Cardiac muscle cell (in vitro differentiated cells and primary cell): ENCODE measurements at regions not wholly inside any gene's neighbourhood (a gene's known extent, or its start where the extent isn't known, plus 50 kb on each side); places are given as distances from the start of the nearest gene placed in this dataset.
A peak's percentile ranks its signal among the peaks of the same experiment; 100 is the strongest.

Experiments
- DNase-seq, 2 donors: peaks; one replicate each; pipeline versions ENCODE4 v3.0.0 to v3.0.0-alpha.2; 2010 to 2017; ENCODE audit warnings: low read depth in 1 of 2, low spot score in 1 of 2
- H3K27ac ChIP-seq: fragments of 200-600 bp; sonication (generic); 2 replicates; pipeline ENCODE4 v1.5.1; 2016
- H3K27me3 ChIP-seq: fragments of 200-600 bp; sonication (generic); 2 replicates; pipeline ENCODE4 v1.6.0; 2016; ENCODE audit warnings: control low read depth
- H3K36me3 ChIP-seq: fragments of 200-600 bp; sonication (generic); 2 replicates; pipeline ENCODE4 v1.5.1; 2016; ENCODE audit warnings: control low read depth
- H3K4me1 ChIP-seq: fragments of 200-600 bp; sonication (generic); 2 replicates; pipeline ENCODE4 v1.8.1; 2017; ENCODE audit warnings: low read depth, mild to moderate bottlenecking, mixed run types
- H3K4me3 ChIP-seq: fragments of 200-600 bp; sonication (generic); 2 replicates; pipeline ENCODE4 v1.5.1; 2016; ENCODE audit warnings: mild to moderate bottlenecking
- H3K9me3 ChIP-seq: fragments of 200-600 bp; sonication (generic); 2 replicates; pipeline ENCODE4 v1.5.1; 2017; ENCODE audit warnings: low read depth, mild to moderate bottlenecking, control low read depth
- TF ChIP-seq, protein P1 (sequence below): IDR thresholded peaks from 2 replicates; pipeline ENCODE4 v1.5.1; 2012; ENCODE audit warnings: low read depth, mild to moderate bottlenecking, low read length

DNA sequence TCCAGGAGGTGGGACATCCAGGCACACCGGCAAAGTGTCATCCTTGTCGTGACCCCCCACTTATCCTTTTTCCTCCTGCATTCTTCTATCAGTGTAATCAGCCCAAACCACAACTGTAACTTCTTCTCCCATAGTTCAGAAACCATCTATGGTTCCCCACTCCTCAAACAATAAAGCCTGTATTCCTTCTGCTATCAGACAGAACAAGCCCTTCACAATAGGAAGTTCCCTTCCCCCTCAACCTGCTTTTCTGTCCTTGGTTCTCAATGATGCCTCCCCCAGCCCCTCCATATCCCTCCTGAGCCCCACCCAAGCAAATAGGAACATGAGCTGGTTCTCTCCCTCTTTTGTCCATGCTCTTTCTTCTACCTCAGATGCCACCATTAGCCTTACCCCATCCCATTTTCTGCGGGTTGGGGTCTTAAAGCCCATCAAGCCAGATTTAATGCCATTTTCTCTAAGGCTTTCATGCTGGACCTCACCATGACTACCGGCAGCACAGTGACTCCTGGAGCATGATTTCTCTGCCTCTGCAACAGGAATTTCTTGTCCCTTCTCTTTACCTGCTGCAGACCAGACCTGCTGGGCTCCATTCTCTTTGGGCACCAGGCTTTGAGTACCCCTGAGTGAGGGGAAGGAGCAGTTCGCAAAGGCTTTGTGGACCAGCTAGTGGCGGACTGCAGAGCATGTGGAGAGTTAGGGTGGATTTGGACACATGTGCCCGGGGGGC lies 92.8 kb upstream of the PAX2 start:
- Histone ChIP-seq H3K36me3 (no peaks in the 10 kb centered on the region), H3K4me3 (no peak overlapping the region), H3K27me3 (peaks cover 57% of the 10 kb centered on the region), H3K27ac (no peak overlapping the region), H3K4me1 (no peaks in the 10 kb centered on the region), H3K9me3 (no peaks in the 10 kb centered on the region)
- no peak for DNase-seq
- TF ChIP-seq, protein P1, sequence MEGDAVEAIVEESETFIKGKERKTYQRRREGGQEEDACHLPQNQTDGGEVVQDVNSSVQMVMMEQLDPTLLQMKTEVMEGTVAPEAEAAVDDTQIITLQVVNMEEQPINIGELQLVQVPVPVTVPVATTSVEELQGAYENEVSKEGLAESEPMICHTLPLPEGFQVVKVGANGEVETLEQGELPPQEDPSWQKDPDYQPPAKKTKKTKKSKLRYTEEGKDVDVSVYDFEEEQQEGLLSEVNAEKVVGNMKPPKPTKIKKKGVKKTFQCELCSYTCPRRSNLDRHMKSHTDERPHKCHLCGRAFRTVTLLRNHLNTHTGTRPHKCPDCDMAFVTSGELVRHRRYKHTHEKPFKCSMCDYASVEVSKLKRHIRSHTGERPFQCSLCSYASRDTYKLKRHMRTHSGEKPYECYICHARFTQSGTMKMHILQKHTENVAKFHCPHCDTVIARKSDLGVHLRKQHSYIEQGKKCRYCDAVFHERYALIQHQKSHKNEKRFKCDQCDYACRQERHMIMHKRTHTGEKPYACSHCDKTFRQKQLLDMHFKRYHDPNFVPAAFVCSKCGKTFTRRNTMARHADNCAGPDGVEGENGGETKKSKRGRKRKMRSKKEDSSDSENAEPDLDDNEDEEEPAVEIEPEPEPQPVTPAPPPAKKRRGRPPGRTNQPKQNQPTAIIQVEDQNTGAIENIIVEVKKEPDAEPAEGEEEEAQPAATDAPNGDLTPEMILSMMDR, result no peak

DNA sequence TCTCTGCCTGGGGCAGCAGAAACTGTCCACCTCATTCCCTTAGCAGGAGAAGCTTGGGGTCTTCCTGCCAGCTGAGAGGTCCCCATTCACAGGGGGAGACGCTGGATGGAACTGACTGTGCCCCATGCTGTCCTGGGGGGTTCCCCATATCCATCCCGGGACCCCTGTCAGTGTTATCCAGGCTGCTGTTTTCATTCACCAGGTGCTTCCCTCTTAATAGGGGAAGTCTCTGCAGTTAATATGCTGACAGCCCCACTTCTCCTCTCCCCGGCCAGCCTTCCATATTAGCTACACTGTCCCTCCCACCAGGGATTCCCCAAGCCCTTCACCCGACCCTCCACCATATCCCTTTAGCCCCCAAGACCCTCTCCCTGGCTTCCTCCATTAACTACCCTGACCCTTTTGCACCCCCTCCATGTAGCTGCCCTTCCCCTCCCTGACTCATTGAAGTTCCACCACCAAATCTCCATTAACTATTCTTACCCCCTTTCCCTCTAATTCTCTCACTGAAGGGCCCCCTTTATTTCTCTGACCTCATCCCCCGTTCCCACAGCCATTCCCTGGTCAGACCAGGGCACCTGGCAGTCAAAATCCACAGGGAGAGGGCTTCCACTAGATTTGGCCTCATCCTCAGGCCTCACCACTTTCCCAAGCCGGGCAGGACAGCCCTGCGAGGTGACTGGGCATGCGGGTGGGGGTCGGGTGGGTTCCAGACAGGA lies 92.0 kb upstream of the PAX2 start:
- DNase-seq, result no peak
- H3K9me3 ChIP-seq, result no peaks in the 10 kb centered on the region
- H3K4me3 ChIP-seq, result peak overlapping the region; percentile 21
- TF ChIP-seq, protein P1, result no peak
- no peaks in the 10 kb centered on the region for H3K36me3 ChIP-seq
- H3K27ac ChIP-seq, result no peak overlapping the region
- peaks cover 65% of the 10 kb centered on the region for H3K27me3 ChIP-seq
- no peaks in the 10 kb centered on the region for H3K4me1 ChIP-seq

GRCh38 chr10:100653957-100654781 lies 91.2 kb upstream of the PAX2 start:
- Histone ChIP-seq H3K27me3 (peaks cover 73% of the 10 kb centered on the region), H3K4me1 (no peaks in the 10 kb centered on the region), H3K27ac (no peak overlapping the region), H3K4me3 (peak overlapping the region; percentile 21), H3K36me3 (no peaks in the 10 kb centered on the region), H3K9me3 (no peaks in the 10 kb centered on the region)
- TF ChIP-seq, protein P1, result no peak
- peak; percentile 48 to 73 for DNase-seq

GRCh38 chr10:100654782-100655325 lies 90.5 kb upstream of the PAX2 start:
- peak in 1 of 2 donors; percentile 34 for DNase-seq
- Histone ChIP-seq H3K9me3 (no peaks in the 10 kb centered on the region), H3K4me1 (no peaks in the 10 kb centered on the region), H3K27me3 (peaks cover 80% of the 10 kb centered on the region), H3K4me3 (peak overlapping the region; percentile 21), H3K36me3 (no peaks in the 10 kb centered on the region), H3K27ac (no peak overlapping the region)
- TF ChIP-seq, protein P1, result no peak

- peak in 1 of 2 donors; percentile 6 for DNase-seq
- H3K36me3 ChIP-seq, result no peaks in the 10 kb centered on the region
- H3K4me3 ChIP-seq, result peak overlapping the region; percentile 21
- no peaks in the 10 kb centered on the region for H3K9me3 ChIP-seq
- H3K4me1 ChIP-seq, result no peaks in the 10 kb centered on the region
- TF ChIP-seq, protein P1, result no peak
- no peak overlapping the region for H3K27ac ChIP-seq
- peaks cover 84% of the 10 kb centered on the region for H3K27me3 ChIP-seq
These were observed 90.0 kb upstream of the PAX2 start for GRCh38 chr10:100655326-100655759.
